Ishikawa (cell line): ENCODE measurements at regions not wholly inside any gene's neighbourhood (a gene's known extent, or its start where the extent isn't known, plus 50 kb on each side); places are given as distances from the start of the nearest gene placed in this dataset.

Experiments used
- CEBPB ChIP-seq: IDR thresholded peaks from 2 replicates; pipeline ENCODE4 v1.6.1; 2012
- EGR1 ChIP-seq: IDR thresholded peaks from 2 replicates; pipeline ENCODE4 v1.6.1; 2012
- EP300 ChIP-seq: IDR thresholded peaks from 2 replicates; pipeline ENCODE4 v1.6.1; 2012; ENCODE audit warnings: borderline replicate concordance
- FOXM1 ChIP-seq: IDR thresholded peaks from 2 replicates; pipeline ENCODE4 v1.6.1; 2012; ENCODE audit warnings: low read depth, borderline replicate concordance
- NFIC ChIP-seq: IDR thresholded peaks from 2 replicates; pipeline ENCODE4 v1.6.1; 2012
- RAD21 ChIP-seq: IDR thresholded peaks from 2 replicates; pipeline ENCODE4 v1.6.1; 2012; ENCODE audit warnings: low read depth
- TAF1 ChIP-seq: IDR thresholded peaks from 2 replicates; pipeline ENCODE4 v1.6.1; 2012; ENCODE audit warnings: low read depth, mild to moderate bottlenecking
- TEAD4 ChIP-seq: IDR thresholded peaks from 2 replicates; pipeline ENCODE4 v1.6.1; 2012
- YY1 ChIP-seq: IDR thresholded peaks from 2 replicates; pipeline ENCODE4 v1.6.1; 2012; ENCODE audit warnings: low read depth
- ZBTB7A ChIP-seq: IDR thresholded peaks from 2 replicates; pipeline ENCODE4 v1.6.1; 2012; ENCODE audit warnings: low read depth
- TF ChIP-seq, protein P1 (sequence below): IDR thresholded peaks from 2 replicates; pipeline ENCODE4 v1.6.1; 2012
- TF ChIP-seq, protein P2 (sequence below): IDR thresholded peaks from 2 replicates; pipeline ENCODE4 v1.6.1; 2012
- TF ChIP-seq, protein P3 (sequence below): IDR thresholded peaks from 2 replicates; pipeline ENCODE4 v1.6.1; 2012; ENCODE audit warnings: low read depth, mild to moderate bottlenecking

DNA sequence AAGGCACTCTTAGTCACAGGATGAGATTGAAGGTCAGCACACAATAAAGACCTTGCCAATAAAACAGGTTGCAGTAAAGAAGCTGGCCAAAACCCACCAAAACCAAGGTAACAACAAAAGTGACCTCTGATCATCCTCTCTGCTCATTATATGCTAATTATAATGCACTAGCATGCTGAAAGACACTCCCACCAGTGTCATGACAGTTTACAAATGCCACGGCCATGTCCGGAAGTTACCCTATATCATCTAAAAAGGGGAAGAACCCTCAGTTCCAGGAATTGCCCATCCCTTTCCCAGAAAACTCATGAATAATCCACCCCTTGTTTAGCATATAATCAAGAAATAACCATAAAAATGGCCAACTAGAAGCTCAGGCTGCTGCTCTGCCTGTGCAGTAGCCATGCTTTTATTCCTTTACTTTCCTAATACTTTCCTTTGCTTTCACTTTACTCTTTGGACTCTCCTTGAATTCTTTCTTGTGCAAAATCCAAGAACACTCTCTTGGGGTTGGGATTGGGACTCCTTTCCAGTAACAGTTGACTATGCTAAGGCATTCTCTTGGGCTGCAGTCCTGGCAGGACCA, 527.3 kb upstream of the MAP3K7 start:
- TF ChIP-seq TAF1: no peak
- no peak for TF ChIP-seq CEBPB
- TF ChIP-seq, protein P1, sequence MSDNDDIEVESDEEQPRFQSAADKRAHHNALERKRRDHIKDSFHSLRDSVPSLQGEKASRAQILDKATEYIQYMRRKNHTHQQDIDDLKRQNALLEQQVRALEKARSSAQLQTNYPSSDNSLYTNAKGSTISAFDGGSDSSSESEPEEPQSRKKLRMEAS: no peak
- TF ChIP-seq TEAD4: no peak
- TF ChIP-seq RAD21: no peak
- no peak for TF ChIP-seq EGR1
- no peak for TF ChIP-seq EP300
- TF ChIP-seq, protein P2, sequence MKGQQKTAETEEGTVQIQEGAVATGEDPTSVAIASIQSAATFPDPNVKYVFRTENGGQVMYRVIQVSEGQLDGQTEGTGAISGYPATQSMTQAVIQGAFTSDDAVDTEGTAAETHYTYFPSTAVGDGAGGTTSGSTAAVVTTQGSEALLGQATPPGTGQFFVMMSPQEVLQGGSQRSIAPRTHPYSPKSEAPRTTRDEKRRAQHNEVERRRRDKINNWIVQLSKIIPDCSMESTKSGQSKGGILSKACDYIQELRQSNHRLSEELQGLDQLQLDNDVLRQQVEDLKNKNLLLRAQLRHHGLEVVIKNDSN: no peak
- TF ChIP-seq, protein P3, sequence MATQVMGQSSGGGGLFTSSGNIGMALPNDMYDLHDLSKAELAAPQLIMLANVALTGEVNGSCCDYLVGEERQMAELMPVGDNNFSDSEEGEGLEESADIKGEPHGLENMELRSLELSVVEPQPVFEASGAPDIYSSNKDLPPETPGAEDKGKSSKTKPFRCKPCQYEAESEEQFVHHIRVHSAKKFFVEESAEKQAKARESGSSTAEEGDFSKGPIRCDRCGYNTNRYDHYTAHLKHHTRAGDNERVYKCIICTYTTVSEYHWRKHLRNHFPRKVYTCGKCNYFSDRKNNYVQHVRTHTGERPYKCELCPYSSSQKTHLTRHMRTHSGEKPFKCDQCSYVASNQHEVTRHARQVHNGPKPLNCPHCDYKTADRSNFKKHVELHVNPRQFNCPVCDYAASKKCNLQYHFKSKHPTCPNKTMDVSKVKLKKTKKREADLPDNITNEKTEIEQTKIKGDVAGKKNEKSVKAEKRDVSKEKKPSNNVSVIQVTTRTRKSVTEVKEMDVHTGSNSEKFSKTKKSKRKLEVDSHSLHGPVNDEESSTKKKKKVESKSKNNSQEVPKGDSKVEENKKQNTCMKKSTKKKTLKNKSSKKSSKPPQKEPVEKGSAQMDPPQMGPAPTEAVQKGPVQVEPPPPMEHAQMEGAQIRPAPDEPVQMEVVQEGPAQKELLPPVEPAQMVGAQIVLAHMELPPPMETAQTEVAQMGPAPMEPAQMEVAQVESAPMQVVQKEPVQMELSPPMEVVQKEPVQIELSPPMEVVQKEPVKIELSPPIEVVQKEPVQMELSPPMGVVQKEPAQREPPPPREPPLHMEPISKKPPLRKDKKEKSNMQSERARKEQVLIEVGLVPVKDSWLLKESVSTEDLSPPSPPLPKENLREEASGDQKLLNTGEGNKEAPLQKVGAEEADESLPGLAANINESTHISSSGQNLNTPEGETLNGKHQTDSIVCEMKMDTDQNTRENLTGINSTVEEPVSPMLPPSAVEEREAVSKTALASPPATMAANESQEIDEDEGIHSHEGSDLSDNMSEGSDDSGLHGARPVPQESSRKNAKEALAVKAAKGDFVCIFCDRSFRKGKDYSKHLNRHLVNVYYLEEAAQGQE: no peak
- TF ChIP-seq FOXM1: no peak
- TF ChIP-seq NFIC: no peak
- no peak for TF ChIP-seq ZBTB7A
- no peak for TF ChIP-seq YY1
